PC-9 (cell line): ENCODE measurements at regions not wholly inside any gene's neighbourhood (a gene's known extent, or its start where the extent isn't known, plus 50 kb on each side); places are given as distances from the start of the nearest gene placed in this dataset.
"Not testable (repeated sequence)": the region's sequence is repeated elsewhere in the genome, so short reads cannot be mapped to it uniquely, and the experiment has no call there.

Experiments used
- BruUV-seq: library from RNA; stranded (reverse); fragments of 400-500 nt; replicated peaks from 2 replicates; lab custom pipeline; 2021; lab: Mats Ljungman, UMichigan
- CTCF ChIA-PET: fragments of 300-600 bp; sonication (Branson Sonifier 250); formaldehyde crosslinking; loops from one replicate; lab custom pipeline; 2022; ENCODE audit warnings: antibody characterized with exemption; lab: Charles Lee
- POLR2A ChIA-PET: fragments of 300-600 bp; sonication (Branson Sonifier 250); formaldehyde crosslinking; loops from one replicate; lab custom pipeline; 2022; ENCODE audit warnings: antibody characterized with exemption; ENCODE audit not compliant: unreplicated experiment; lab: Charles Lee
- DNase-seq, 2 experiments: peaks; one replicate each; pipeline versions ENCODE4 v3.0.0 to v3.0.0-alpha.2; 2015 to 2022; ENCODE audit warnings: mixed read lengths in 1 of 2
- H2AFZ ChIP-seq: fragments of 200-600 bp; sonication (generic); 2 replicates; pipeline ENCODE4 v1.8.1; 2017; ENCODE audit warnings: antibody characterized with exemption
- H3F3A ChIP-seq: fragments of 200-600 bp; sonication (generic); 2 replicates; pipeline ENCODE4 v1.8.1; 2017; ENCODE audit warnings: antibody characterized with exemption, mild to moderate bottlenecking, low read depth; ENCODE audit not compliant: insufficient read depth
- H3K27ac ChIP-seq: fragments of 200-600 bp; sonication (generic); 2 replicates; pipeline ENCODE4 v1.6.1; 2016; ENCODE audit warnings: mixed run types
- H3K27me3 ChIP-seq: fragments of 200-600 bp; sonication (generic); 2 replicates; pipeline ENCODE4 v1.6.1; 2016; ENCODE audit warnings: low read depth, mixed run types; ENCODE audit not compliant: insufficient read depth
- H3K36me3 ChIP-seq: fragments of 200-600 bp; sonication (generic); 2 replicates; pipeline ENCODE4 v1.6.1; 2016; ENCODE audit warnings: low read depth, mixed run types
- H3K4me1 ChIP-seq: fragments of 200-600 bp; sonication (generic); replicated peaks from 2 replicates; pipeline ENCODE4 v1.6.1; 2016; ENCODE audit warnings: mixed run types; ENCODE audit not compliant: insufficient read depth
- H3K4me2 ChIP-seq: fragments of 200-600 bp; sonication (generic); 2 replicates; pipeline ENCODE4 v1.6.1; 2017; ENCODE audit warnings: mixed run types
- H3K4me3 ChIP-seq: fragments of 200-600 bp; sonication (generic); 2 replicates; pipeline ENCODE4 v1.6.1; 2016; ENCODE audit warnings: mixed run types
- H3K79me2 ChIP-seq: fragments of 200-600 bp; sonication (generic); 2 replicates; pipeline ENCODE4 v1.6.1; 2017; ENCODE audit warnings: low read depth, mixed run types
- H3K9me2 ChIP-seq: fragments of 200-600 bp; sonication (generic); 2 replicates; pipeline ENCODE4 v1.8.1; 2017; ENCODE audit warnings: mild to moderate bottlenecking; ENCODE audit not compliant: insufficient read depth
- H3K9me3 ChIP-seq: fragments of 200-600 bp; sonication (generic); 2 replicates; pipeline ENCODE4 v1.8.1; 2016; ENCODE audit warnings: low read depth; ENCODE audit not compliant: insufficient read depth
- H4K20me1 ChIP-seq: fragments of 200-600 bp; sonication (generic); 2 replicates; pipeline ENCODE4 v1.8.1; 2017; ENCODE audit not compliant: insufficient read depth
- EZH2 ChIP-seq: fragments of 200-600 bp; sonication (generic); IDR thresholded peaks from 2 replicates; pipeline ENCODE4 v1.8.0; 2017; ENCODE audit warnings: antibody characterized with exemption, low read depth
- intact Hi-C: fragments of 100-400 bp; cut with micrococcal nuclease; formaldehyde crosslinking; loops from one replicate; pipeline ENCODE4 v1.10.0; 2022; ENCODE audit not compliant: unreplicated experiment
- TF ChIP-seq, protein P1 (sequence below): fragments of 200-600 bp; sonication (generic); conservative IDR thresholded peaks from 2 replicates; pipeline ENCODE4 v1.6.1; 2017; ENCODE audit warnings: mixed run types, antibody characterized with exemption, mild to moderate bottlenecking, moderate library complexity

DNA sequence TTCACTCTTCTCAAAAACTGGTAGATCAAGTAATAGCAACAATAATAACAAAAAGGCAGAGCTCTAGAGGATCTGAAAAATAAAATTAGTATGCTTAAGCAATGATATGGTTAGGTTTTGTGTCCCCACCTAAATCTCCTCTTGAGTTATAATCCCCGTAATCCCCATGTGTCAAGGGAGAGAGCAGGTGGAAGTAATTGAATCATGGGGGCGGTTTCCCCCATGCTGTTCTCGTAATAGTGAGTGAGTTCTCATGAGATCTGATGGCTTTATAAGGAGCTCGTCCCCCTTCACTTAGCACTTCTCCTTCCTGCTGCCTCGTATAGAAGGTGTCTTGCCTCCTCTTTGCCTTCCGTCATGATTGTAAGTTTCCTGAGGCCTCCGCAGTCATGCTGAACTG, 60.2 kb upstream of the ABHD2 start:
- CTCF ChIA-PET = no interaction called here
- DNase-seq = no peak
- H3K27me3 ChIP-seq = no peaks in the 10 kb centered on the region
- intact Hi-C loops = no loop called here
- no peak overlapping the region for H2AFZ ChIP-seq
- POLR2A ChIA-PET = no interaction called here
- H3K27ac ChIP-seq = no peak overlapping the region
- no peak overlapping the region for H3K4me2 ChIP-seq
- TF ChIP-seq, protein P1, sequence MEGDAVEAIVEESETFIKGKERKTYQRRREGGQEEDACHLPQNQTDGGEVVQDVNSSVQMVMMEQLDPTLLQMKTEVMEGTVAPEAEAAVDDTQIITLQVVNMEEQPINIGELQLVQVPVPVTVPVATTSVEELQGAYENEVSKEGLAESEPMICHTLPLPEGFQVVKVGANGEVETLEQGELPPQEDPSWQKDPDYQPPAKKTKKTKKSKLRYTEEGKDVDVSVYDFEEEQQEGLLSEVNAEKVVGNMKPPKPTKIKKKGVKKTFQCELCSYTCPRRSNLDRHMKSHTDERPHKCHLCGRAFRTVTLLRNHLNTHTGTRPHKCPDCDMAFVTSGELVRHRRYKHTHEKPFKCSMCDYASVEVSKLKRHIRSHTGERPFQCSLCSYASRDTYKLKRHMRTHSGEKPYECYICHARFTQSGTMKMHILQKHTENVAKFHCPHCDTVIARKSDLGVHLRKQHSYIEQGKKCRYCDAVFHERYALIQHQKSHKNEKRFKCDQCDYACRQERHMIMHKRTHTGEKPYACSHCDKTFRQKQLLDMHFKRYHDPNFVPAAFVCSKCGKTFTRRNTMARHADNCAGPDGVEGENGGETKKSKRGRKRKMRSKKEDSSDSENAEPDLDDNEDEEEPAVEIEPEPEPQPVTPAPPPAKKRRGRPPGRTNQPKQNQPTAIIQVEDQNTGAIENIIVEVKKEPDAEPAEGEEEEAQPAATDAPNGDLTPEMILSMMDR = no peak
- TF ChIP-seq EZH2 = no peak
- no peaks in the 10 kb centered on the region for H3K36me3 ChIP-seq
- H3K4me1 ChIP-seq = peaks cover 8% of the 10 kb centered on the region; the same call in 1 of the 2 replicates
- H3K79me2 ChIP-seq = no peaks in the 10 kb centered on the region
- no peaks in the 10 kb centered on the region; the same call in 1 of the 2 replicates for H3F3A ChIP-seq
- no peak overlapping the region for H3K4me3 ChIP-seq
- no peaks in the 10 kb centered on the region for H4K20me1 ChIP-seq
- no TSS peak for BruUV-seq
- H3K9me2 ChIP-seq = no peaks in the 10 kb centered on the region
- no peaks in the 10 kb centered on the region for H3K9me3 ChIP-seq

- intact Hi-C loops = no loop called here
- H3F3A ChIP-seq = no peaks in the 10 kb centered on the region; the same call in 1 of the 2 replicates
- H3K4me3 ChIP-seq = no peak overlapping the region
- no peak for TF ChIP-seq EZH2
- ChIA-PET POLR2A (no interaction called here), CTCF (interaction anchor here (0.6 kb wide), 1 partner anchor 75 kb away, joined by 3 read pairs; no protein-coding TSS in a partner anchor)
- H3K4me2 ChIP-seq = no peak overlapping the region
- BruUV-seq = no TSS peak
- peaks cover 8% of the 10 kb centered on the region; the same call in 1 of the 2 replicates for H3K4me1 ChIP-seq
- H2AFZ ChIP-seq = no peak overlapping the region
- DNase-seq = no peak
- H3K27ac ChIP-seq = no peak overlapping the region
- H3K79me2 ChIP-seq = no peaks in the 10 kb centered on the region
- no peaks in the 10 kb centered on the region for H3K9me2 ChIP-seq
- H4K20me1 ChIP-seq = no peaks in the 10 kb centered on the region
- no peaks in the 10 kb centered on the region for H3K27me3 ChIP-seq
- no peaks in the 10 kb centered on the region for H3K36me3 ChIP-seq
- H3K9me3 ChIP-seq = no peaks in the 10 kb centered on the region
These were observed 57.9 kb upstream of the ABHD2 start for GRCh38 chr15:89030311-89030710.

- H3K9me3 ChIP-seq, H3K79me2 ChIP-seq, H3K9me2 ChIP-seq, H3K4me1 ChIP-seq, POLR2A ChIA-PET, H4K20me1 ChIP-seq, H3K4me3 ChIP-seq, H3F3A ChIP-seq, H2AFZ ChIP-seq, CTCF ChIA-PET, H3K27me3 ChIP-seq, BruUV-seq, intact Hi-C loops, H3K4me2 ChIP-seq, DNase-seq, H3K27ac ChIP-seq, H3K36me3 ChIP-seq: not testable (repeated sequence)
These were observed 56.5 kb upstream of the ABHD2 start for GRCh38 chr15:89031637-89032285.

GRCh38 chr15:89034305-89034704, 54.0 kb upstream of the ABHD2 start:
- H4K20me1 ChIP-seq = no peaks in the 10 kb centered on the region
- intact Hi-C loops = no loop called here

More at GRCh38 chr15:89034305-89034704, 54.0 kb upstream of the ABHD2 start:
- no TSS peak for BruUV-seq
- no peak for DNase-seq
- ChIA-PET CTCF (no interaction called here), POLR2A (no interaction called here)
- Histone ChIP-seq H3F3A (no peaks in the 10 kb centered on the region), H3K36me3 (no peaks in the 10 kb centered on the region), H3K9me2 (no peaks in the 10 kb centered on the region), H3K27ac (no peak overlapping the region), H3K4me3 (no peak overlapping the region), H3K4me2 (no peak overlapping the region), H2AFZ (no peak overlapping the region), H3K4me1 (no peaks in the 10 kb centered on the region), H3K79me2 (no peaks in the 10 kb centered on the region), H3K9me3 (no peaks in the 10 kb centered on the region), H3K27me3 (peaks cover 7% of the 10 kb centered on the region; the same call in 1 of the 2 replicates)
- TF ChIP-seq, protein P1 = peak; percentile 59
- no peak for TF ChIP-seq EZH2
